HL-60 (cell line): ENCODE measurements at regions not wholly inside any gene's neighbourhood (a gene's known extent, or its start where the extent isn't known, plus 50 kb on each side); places are given as distances from the start of the nearest gene placed in this dataset.

Source experiments
- POLR2AphosphoS5 ChIP-seq: IDR thresholded peaks from 2 replicates; pipeline ENCODE4 v1.6.1; 2012; ENCODE audit warnings: low read depth
- SPI1 ChIP-seq: IDR thresholded peaks from 2 replicates; pipeline ENCODE4 v1.6.1; 2012; ENCODE audit warnings: low read depth, mild to moderate bottlenecking, borderline replicate concordance
- TF ChIP-seq, protein P1 (sequence below): IDR thresholded peaks from one replicate; pipeline ENCODE4 v1.5.1; 2011; ENCODE audit warnings: low read length, control low read depth, inconsistent platforms; ENCODE audit not compliant: insufficient read depth

DNA sequence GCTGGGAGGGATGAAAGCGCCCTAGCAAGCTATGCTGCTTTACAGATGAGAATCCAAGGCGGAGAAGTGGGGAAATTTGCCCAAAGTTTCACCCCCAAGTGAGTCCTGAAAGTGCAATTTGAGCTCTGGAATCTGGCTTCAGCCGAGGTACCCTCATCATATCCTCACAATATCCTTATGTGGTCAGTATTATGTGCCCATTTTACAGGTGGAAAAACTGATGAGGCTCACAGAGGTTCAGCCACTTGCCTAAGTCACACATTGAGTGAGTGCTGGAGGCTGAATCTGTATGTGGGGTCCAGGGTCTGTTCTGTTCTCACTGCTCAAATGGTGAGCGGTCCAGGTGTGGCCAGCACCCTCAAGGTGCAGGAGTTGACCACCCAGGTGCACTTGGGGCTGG, 85.3 kb downstream of the MATN1 start:
- TF ChIP-seq, protein P1, sequence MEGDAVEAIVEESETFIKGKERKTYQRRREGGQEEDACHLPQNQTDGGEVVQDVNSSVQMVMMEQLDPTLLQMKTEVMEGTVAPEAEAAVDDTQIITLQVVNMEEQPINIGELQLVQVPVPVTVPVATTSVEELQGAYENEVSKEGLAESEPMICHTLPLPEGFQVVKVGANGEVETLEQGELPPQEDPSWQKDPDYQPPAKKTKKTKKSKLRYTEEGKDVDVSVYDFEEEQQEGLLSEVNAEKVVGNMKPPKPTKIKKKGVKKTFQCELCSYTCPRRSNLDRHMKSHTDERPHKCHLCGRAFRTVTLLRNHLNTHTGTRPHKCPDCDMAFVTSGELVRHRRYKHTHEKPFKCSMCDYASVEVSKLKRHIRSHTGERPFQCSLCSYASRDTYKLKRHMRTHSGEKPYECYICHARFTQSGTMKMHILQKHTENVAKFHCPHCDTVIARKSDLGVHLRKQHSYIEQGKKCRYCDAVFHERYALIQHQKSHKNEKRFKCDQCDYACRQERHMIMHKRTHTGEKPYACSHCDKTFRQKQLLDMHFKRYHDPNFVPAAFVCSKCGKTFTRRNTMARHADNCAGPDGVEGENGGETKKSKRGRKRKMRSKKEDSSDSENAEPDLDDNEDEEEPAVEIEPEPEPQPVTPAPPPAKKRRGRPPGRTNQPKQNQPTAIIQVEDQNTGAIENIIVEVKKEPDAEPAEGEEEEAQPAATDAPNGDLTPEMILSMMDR: no peak
- TF ChIP-seq POLR2AphosphoS5: no peak
- TF ChIP-seq SPI1: no peak
